ENCODE measurements at regions not wholly inside any gene's neighbourhood (a gene's known extent, or its start where the extent isn't known, plus 50 kb on each side); places are given as distances from the start of the nearest gene placed in this dataset.

GRCh38 chr20:11186301-11187008 is 512.7 kb upstream of the JAG1 start:
- intact Hi-C loops (cut with DNase I; ENCODE audit: low total_unique reads): no loop called here
- no peaks in the 10 kb centered on the region for H3K4me1 ChIP-seq
- H3K27me3 ChIP-seq: no peaks in the 10 kb centered on the region
- no peak overlapping the region for H3K27ac ChIP-seq
- H3K4me3 ChIP-seq: no peak overlapping the region
- no peak for DNase-seq
- H3K9me3 ChIP-seq: no peaks in the 10 kb centered on the region
- H3K36me3 ChIP-seq: no peaks in the 10 kb centered on the region
- TF ChIP-seq POLR2A (IDR thresholded peaks at IDR 0.05) (no peak), CTCF (IDR thresholded peaks at IDR 0.05) (no peak)

- Histone ChIP-seq H3K4me3 (no peak overlapping the region), H3K36me3 (no peaks in the 10 kb centered on the region), H3K27me3 (no peaks in the 10 kb centered on the region), H3K27ac (no peak overlapping the region), H3K4me1 (no peaks in the 10 kb centered on the region), H3K9me3 (no peaks in the 10 kb centered on the region)
- TF ChIP-seq CTCF (IDR thresholded peaks at IDR 0.05) (no peak), POLR2A (IDR thresholded peaks at IDR 0.05) (no peak)
- intact Hi-C loops (cut with DNase I; ENCODE audit: low total_unique reads): no loop called here
- no peak for DNase-seq
Observed at GRCh38 chr20:11188843-11189603, 515.2 kb upstream of the JAG1 start.

GRCh38 chr20:11190741-11191140 is 516.9 kb upstream of the JAG1 start:
- no peak overlapping the region for H3K4me3 ChIP-seq
- TF ChIP-seq CTCF (IDR thresholded peaks at IDR 0.05) (no peak), POLR2A (IDR thresholded peaks at IDR 0.05) (no peak)
- H3K27me3 ChIP-seq: no peaks in the 10 kb centered on the region
- intact Hi-C loops (cut with DNase I; ENCODE audit: low total_unique reads): no loop called here
- H3K27ac ChIP-seq: no peak overlapping the region
- no peaks in the 10 kb centered on the region for H3K4me1 ChIP-seq
- DNase-seq: no peak
- H3K9me3 ChIP-seq: no peaks in the 10 kb centered on the region
- H3K36me3 ChIP-seq: no peaks in the 10 kb centered on the region

- no peaks in the 10 kb centered on the region for H3K4me1 ChIP-seq
- TF ChIP-seq CTCF (IDR thresholded peaks at IDR 0.05): no peak
- TF ChIP-seq POLR2A (IDR thresholded peaks at IDR 0.05): no peak
- no peaks in the 10 kb centered on the region for H3K9me3 ChIP-seq
Observed at GRCh38 chr20:11192106-11192505, 518.3 kb upstream of the JAG1 start.

GRCh38 chr20:11193241-11193640 is 519.4 kb upstream of the JAG1 start:
- no peaks in the 10 kb centered on the region for H3K9me3 ChIP-seq
- no peak overlapping the region for H3K27ac ChIP-seq
- intact Hi-C loops (cut with DNase I; ENCODE audit: low total_unique reads): no loop called here
- H3K4me1 ChIP-seq: no peaks in the 10 kb centered on the region
- no peaks in the 10 kb centered on the region for H3K36me3 ChIP-seq
- no peak for TF ChIP-seq POLR2A (IDR thresholded peaks at IDR 0.05)
- no peak for TF ChIP-seq CTCF (IDR thresholded peaks at IDR 0.05)
- no peak overlapping the region for H3K4me3 ChIP-seq
- DNase-seq: no peak
- H3K27me3 ChIP-seq: no peaks in the 10 kb centered on the region

More at GRCh38 chr20:11192106-11192505, 518.3 kb upstream of the JAG1 start:
- Histone ChIP-seq H3K4me3 (no peak overlapping the region), H3K27me3 (no peaks in the 10 kb centered on the region), H3K27ac (no peak overlapping the region), H3K36me3 (no peaks in the 10 kb centered on the region)
- no peak for DNase-seq
- intact Hi-C loops (cut with DNase I; ENCODE audit: low total_unique reads): no loop called here

All from uterus (tissue), 3 donors.